ENCODE measurements at regions not wholly inside any gene's neighbourhood (a gene's known extent, or its start where the extent isn't known, plus 50 kb on each side); places are given as distances from the start of the nearest gene placed in this dataset.

DNA sequence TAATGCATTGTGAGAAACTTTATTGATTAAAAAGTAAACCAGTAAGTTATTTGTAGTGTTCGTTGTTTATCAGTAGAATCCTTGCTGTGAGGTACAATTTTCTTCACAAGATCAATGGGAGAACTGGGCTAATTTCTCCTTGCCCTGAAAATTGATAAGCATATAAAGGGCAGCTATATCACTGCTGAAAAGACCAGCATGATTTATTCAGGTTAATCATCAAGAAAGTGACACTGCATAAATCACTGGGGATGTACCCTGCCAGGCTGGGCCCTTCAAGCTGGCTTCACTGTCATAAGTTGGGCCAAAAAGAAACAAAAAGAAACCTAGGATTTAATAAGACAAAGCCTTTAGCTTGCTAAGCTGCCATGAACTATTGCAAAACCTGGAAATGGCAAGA lies 746.7 kb downstream of the STPG2 start:
- Mint-ChIP-seq H3K27me3 (no peaks in the 10 kb centered on the region), H3K27ac (no peak overlapping the region), H3K36me3 (ENCODE audit: low read depth) (no peaks in the 10 kb centered on the region), H3K4me3 (no peak overlapping the region), H3K4me1 (ENCODE audit: low read depth) (no peaks in the 10 kb centered on the region), H3K9me3 (peaks cover 7% of the 10 kb centered on the region)
- intact Hi-C loops (cut with micrococcal nuclease) = no loop called here
- CTCF ChIA-PET = no interaction called here
- DNase-seq = no peak
- TF ChIP-seq, protein P1, sequence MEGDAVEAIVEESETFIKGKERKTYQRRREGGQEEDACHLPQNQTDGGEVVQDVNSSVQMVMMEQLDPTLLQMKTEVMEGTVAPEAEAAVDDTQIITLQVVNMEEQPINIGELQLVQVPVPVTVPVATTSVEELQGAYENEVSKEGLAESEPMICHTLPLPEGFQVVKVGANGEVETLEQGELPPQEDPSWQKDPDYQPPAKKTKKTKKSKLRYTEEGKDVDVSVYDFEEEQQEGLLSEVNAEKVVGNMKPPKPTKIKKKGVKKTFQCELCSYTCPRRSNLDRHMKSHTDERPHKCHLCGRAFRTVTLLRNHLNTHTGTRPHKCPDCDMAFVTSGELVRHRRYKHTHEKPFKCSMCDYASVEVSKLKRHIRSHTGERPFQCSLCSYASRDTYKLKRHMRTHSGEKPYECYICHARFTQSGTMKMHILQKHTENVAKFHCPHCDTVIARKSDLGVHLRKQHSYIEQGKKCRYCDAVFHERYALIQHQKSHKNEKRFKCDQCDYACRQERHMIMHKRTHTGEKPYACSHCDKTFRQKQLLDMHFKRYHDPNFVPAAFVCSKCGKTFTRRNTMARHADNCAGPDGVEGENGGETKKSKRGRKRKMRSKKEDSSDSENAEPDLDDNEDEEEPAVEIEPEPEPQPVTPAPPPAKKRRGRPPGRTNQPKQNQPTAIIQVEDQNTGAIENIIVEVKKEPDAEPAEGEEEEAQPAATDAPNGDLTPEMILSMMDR (IDR thresholded peaks at IDR 0.05) = no peak
- POLR2A ChIA-PET = no interaction called here
- ATAC-seq = no peak

DNA sequence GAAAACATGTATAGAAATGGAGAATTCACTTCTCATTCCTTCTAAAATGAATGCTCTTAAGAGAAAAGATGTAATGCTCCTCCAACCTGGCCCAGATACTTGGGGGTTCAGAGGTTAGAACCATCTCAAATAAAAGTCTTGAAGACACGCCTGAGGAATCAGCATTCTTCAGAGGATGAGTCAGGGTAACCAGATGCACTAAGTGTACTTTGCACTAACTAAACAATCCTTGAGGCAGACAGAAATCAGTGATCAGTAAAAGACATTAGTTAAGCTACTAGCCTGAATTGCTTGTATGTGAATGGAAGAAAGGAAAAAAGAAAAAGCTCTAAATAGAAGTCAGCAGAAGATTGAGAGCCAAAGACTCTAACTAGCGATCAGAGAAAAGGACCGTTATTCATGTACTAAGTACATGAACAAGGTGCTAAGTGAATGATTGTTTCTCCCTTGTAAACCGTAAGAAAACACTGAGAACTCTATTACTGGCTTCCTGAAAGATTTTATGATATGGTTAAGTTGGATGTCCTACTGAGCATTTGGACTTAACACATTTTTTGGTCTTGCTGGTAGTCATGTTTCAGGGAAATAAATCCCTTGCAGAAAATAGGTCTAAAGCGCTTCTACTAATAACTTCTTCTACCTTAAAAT lies 738.3 kb downstream of the STPG2 start:
- H3K27ac Mint-ChIP-seq = no peak overlapping the region
- no peaks in the 10 kb centered on the region for H3K27me3 Mint-ChIP-seq
- ATAC-seq (no peak), DNase-seq (no peak)
- no peaks in the 10 kb centered on the region for H3K4me1 Mint-ChIP-seq (ENCODE audit: low read depth)
- no peaks in the 10 kb centered on the region for H3K36me3 Mint-ChIP-seq (ENCODE audit: low read depth)
- ChIA-PET POLR2A (no interaction called here), CTCF (no interaction called here)
- intact Hi-C loops (cut with micrococcal nuclease) = no loop called here
- TF ChIP-seq, protein P1 (IDR thresholded peaks at IDR 0.05) = no peak
- H3K4me3 Mint-ChIP-seq = no peak overlapping the region
- peaks cover 12% of the 10 kb centered on the region for H3K9me3 Mint-ChIP-seq

DNA sequence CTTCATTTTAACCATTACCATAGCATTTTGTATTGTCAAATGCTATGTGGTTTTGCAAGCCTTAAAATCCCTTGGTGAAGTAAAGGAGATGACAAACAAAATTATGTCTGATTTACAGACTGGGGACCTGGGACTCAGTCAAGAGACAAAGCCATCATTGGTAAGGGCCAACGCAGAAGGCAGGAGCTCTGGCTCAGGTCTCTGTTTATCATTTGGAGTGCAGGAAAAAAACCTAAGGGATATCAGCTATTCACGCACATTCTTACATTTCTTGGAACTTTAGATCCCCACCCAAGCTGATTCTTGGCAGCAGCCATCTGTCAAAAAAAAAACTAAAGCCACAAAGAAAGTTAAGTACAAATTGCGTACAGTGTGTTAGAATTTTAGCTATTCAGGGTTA lies 731.9 kb downstream of the STPG2 start:
- H3K9me3 Mint-ChIP-seq = peaks cover 7% of the 10 kb centered on the region
- no peak overlapping the region for H3K27ac Mint-ChIP-seq
- no peaks in the 10 kb centered on the region for H3K36me3 Mint-ChIP-seq (ENCODE audit: low read depth)
- no peak overlapping the region for H3K4me3 Mint-ChIP-seq
- ChIA-PET POLR2A (no interaction called here), CTCF (no interaction called here)
- no peak for ATAC-seq
- H3K27me3 Mint-ChIP-seq = no peaks in the 10 kb centered on the region
- DNase-seq = no peak
- TF ChIP-seq, protein P1 (IDR thresholded peaks at IDR 0.05) = no peak
- intact Hi-C loops (cut with micrococcal nuclease) = no loop called here
- no peaks in the 10 kb centered on the region for H3K4me1 Mint-ChIP-seq (ENCODE audit: low read depth)

DNA sequence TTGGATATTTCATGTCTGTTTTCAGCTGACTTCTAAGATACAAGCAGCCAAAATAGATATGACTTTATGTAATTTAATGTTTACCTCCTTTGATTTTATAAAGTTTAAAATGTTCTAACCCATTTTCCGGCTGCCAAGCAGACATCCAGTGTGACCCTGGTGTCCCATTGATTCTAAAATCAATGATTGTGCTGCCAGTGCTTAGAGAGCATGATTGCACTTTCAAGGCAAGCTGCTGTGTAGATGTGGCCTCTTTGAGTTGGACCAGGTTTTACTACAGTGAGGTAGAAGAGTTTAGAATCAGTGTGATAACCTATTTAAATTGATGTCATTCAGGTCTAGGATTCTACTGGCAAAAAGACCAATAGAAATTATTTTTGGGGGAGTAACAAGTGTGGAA lies 730.9 kb downstream of the STPG2 start:
- intact Hi-C loops (cut with micrococcal nuclease) = no loop called here
- no peak overlapping the region for H3K27ac Mint-ChIP-seq
- peaks cover 9% of the 10 kb centered on the region for H3K9me3 Mint-ChIP-seq
- no peak for DNase-seq
- H3K36me3 Mint-ChIP-seq (ENCODE audit: low read depth) = no peaks in the 10 kb centered on the region
- TF ChIP-seq, protein P1 (IDR thresholded peaks at IDR 0.05) = no peak
- H3K4me3 Mint-ChIP-seq = no peak overlapping the region
- no peaks in the 10 kb centered on the region for H3K27me3 Mint-ChIP-seq
- POLR2A ChIA-PET = no interaction called here
- no peaks in the 10 kb centered on the region for H3K4me1 Mint-ChIP-seq (ENCODE audit: low read depth)
- ATAC-seq = no peak
- CTCF ChIA-PET = no interaction called here

DNA sequence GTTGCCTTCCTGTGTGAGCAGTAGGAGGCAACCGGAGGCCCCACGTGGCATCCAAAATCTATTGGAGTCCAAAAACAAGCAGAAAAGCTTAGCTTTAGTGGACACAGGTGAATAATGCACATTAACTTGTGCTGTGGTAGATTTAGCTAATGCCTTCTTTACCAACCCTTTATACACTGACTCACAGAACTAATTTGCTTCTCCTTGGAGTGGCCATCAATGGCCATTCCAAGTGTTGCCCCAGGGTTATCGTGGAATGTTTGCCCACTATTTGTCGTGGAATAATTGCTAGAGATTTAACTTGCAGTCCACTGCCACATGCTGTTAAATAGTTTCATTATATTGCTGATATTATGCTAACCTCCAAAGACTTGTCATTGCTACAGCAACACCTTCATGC lies 729.1 kb downstream of the STPG2 start:
- ATAC-seq (no peak), DNase-seq (no peak)
- H3K27ac Mint-ChIP-seq = no peak overlapping the region
- no peaks in the 10 kb centered on the region for H3K27me3 Mint-ChIP-seq
- no peaks in the 10 kb centered on the region for H3K4me1 Mint-ChIP-seq (ENCODE audit: low read depth)
- no peak overlapping the region for H3K4me3 Mint-ChIP-seq
- H3K36me3 Mint-ChIP-seq (ENCODE audit: low read depth) = no peaks in the 10 kb centered on the region
- peaks cover 21% of the 10 kb centered on the region for H3K9me3 Mint-ChIP-seq
- CTCF ChIA-PET = no interaction called here
- TF ChIP-seq, protein P1 (IDR thresholded peaks at IDR 0.05) = no peak
- intact Hi-C loops (cut with micrococcal nuclease) = no loop called here
- POLR2A ChIA-PET = no interaction called here
